Nephron progenitor cell (in vitro differentiated cells): ENCODE measurements at regions not wholly inside any gene's neighbourhood (a gene's known extent, or its start where the extent isn't known, plus 50 kb on each side); places are given as distances from the start of the nearest gene placed in this dataset.

Source experiments
- DNase-seq: peaks from one replicate; pipeline ENCODE4 v3.0.0; 2021
- H3K27ac Mint-ChIP-seq: 2 replicates; pipeline ENCODE4 v1.8.0; 2021; ENCODE audit warnings: mild to moderate bottlenecking, moderate library complexity, mixed read lengths
- H3K27me3 Mint-ChIP-seq: 2 replicates; pipeline ENCODE4 v1.8.0; 2021; ENCODE audit warnings: mild to moderate bottlenecking, low read depth, mixed read lengths; ENCODE audit not compliant: poor library complexity
- H3K36me3 Mint-ChIP-seq: 2 replicates; pipeline ENCODE4 v1.8.0; 2021; ENCODE audit warnings: low read depth, mixed read lengths
- H3K4me1 Mint-ChIP-seq: 2 replicates; pipeline ENCODE4 v1.8.0; 2021; ENCODE audit warnings: mixed read lengths
- H3K4me3 Mint-ChIP-seq: 2 replicates; pipeline ENCODE4 v1.8.0; 2021; ENCODE audit warnings: mild to moderate bottlenecking, moderate library complexity, mixed read lengths
- H3K9me3 Mint-ChIP-seq: 2 replicates; pipeline ENCODE4 v1.8.0; 2021; ENCODE audit warnings: mild to moderate bottlenecking, moderate library complexity, mixed read lengths
- TF ChIP-seq, protein P1 (sequence below): fragments of 200-600 bp; sonication (generic); IDR thresholded peaks from 2 replicates; pipeline ENCODE4 v1.5.0; 2021; ENCODE audit warnings: antibody characterized with exemption

DNA sequence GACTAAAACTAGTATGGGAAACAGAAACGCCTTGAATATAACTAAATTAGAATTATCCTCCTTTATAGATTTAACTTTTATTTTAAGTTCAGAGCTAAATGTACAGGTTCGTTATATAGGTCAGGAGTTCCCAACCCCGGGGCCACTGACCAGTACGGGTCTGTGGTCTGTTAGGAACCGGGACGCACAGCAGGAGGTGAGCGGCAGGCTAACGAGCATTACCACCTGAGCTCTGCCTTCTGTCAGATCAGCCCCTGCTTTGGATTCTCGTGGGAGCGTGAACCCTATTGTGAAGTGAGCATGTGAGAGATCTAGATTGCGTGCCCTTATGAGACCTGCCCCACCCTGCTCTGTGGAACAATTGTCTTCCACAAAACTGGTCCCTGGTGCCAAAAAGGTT lies 51.0 kb downstream of the FAT4 start:
- TF ChIP-seq, protein P1, sequence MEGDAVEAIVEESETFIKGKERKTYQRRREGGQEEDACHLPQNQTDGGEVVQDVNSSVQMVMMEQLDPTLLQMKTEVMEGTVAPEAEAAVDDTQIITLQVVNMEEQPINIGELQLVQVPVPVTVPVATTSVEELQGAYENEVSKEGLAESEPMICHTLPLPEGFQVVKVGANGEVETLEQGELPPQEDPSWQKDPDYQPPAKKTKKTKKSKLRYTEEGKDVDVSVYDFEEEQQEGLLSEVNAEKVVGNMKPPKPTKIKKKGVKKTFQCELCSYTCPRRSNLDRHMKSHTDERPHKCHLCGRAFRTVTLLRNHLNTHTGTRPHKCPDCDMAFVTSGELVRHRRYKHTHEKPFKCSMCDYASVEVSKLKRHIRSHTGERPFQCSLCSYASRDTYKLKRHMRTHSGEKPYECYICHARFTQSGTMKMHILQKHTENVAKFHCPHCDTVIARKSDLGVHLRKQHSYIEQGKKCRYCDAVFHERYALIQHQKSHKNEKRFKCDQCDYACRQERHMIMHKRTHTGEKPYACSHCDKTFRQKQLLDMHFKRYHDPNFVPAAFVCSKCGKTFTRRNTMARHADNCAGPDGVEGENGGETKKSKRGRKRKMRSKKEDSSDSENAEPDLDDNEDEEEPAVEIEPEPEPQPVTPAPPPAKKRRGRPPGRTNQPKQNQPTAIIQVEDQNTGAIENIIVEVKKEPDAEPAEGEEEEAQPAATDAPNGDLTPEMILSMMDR, result no peak
- Mint-ChIP-seq H3K9me3 (no peaks in the 10 kb centered on the region), H3K27ac (no peak overlapping the region), H3K4me1 (no peaks in the 10 kb centered on the region), H3K36me3 (no peaks in the 10 kb centered on the region), H3K4me3 (no peak overlapping the region), H3K27me3 (no peaks in the 10 kb centered on the region)
- DNase-seq, result no peak

GRCh38 chr4:125368146-125368545 lies 53.4 kb downstream of the FAT4 start:
- Mint-ChIP-seq H3K36me3 (no peaks in the 10 kb centered on the region), H3K27ac (no peak overlapping the region), H3K4me3 (no peak overlapping the region), H3K9me3 (no peaks in the 10 kb centered on the region), H3K4me1 (no peaks in the 10 kb centered on the region), H3K27me3 (peaks cover 3% of the 10 kb centered on the region)
- TF ChIP-seq, protein P1, result no peak
- no peak for DNase-seq

DNA sequence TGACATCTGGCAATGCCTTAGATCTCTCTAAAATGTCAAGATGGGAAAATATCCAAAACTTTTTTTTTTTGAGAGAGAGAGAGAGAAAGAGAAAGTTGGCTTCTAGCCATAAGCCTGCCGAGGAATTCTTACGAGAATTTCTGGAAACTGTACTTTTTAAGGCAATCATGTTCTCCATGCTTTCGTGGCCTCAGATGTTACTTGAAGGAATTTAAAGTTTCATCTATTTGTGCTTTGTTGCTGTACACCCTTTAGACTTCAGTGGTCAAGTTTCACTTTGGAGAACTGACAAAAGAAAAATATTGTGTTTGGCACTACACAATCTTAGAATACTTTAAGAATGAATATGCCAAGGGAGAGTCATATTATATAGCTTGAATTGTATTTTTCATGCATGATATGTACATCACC lies 53.9 kb downstream of the FAT4 start:
- TF ChIP-seq, protein P1, result no peak
- Mint-ChIP-seq H3K9me3 (no peaks in the 10 kb centered on the region), H3K4me1 (no peaks in the 10 kb centered on the region), H3K27ac (no peak overlapping the region), H3K36me3 (no peaks in the 10 kb centered on the region), H3K27me3 (peaks cover 3% of the 10 kb centered on the region), H3K4me3 (no peak overlapping the region)
- no peak for DNase-seq

- TF ChIP-seq, protein P1, result no peak
- Mint-ChIP-seq H3K4me3 (no peak overlapping the region), H3K4me1 (no peaks in the 10 kb centered on the region), H3K36me3 (no peaks in the 10 kb centered on the region), H3K27ac (no peak overlapping the region), H3K27me3 (peaks cover 3% of the 10 kb centered on the region), H3K9me3 (no peaks in the 10 kb centered on the region)
- no peak for DNase-seq
Observed at GRCh38 chr4:125369098-125369497, 54.3 kb downstream of the FAT4 start.

DNA sequence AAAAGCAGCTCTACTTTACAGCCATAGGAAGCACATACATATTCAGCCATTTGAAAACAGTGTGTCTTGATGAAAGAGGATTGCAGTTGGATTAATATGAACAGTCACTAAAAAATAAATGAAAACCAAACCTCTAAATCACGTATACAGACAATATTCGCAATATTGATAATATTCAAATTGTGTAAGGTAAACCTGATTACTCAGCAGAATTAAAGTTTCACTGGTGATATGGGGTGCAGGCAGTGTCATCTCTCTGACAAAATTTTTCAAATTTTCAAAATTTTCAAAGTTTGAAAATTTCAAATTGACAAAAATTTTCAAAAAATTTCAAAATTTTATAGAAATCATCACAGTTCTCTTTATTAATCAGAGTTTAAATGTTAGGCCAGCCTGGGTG lies 55.7 kb downstream of the FAT4 start:
- TF ChIP-seq, protein P1, result no peak
- H3K4me1 Mint-ChIP-seq, result no peaks in the 10 kb centered on the region
- no peaks in the 10 kb centered on the region for H3K36me3 Mint-ChIP-seq
- H3K9me3 Mint-ChIP-seq, result no peaks in the 10 kb centered on the region
- peaks cover 3% of the 10 kb centered on the region for H3K27me3 Mint-ChIP-seq
- no peak overlapping the region for H3K27ac Mint-ChIP-seq
- H3K4me3 Mint-ChIP-seq, result no peak overlapping the region
- no peak for DNase-seq

GRCh38 chr4:125382995-125383394 lies 68.2 kb downstream of the FAT4 start:
- no peak for DNase-seq
- Mint-ChIP-seq H3K27ac (no peak overlapping the region), H3K36me3 (no peaks in the 10 kb centered on the region), H3K4me3 (no peak overlapping the region), H3K27me3 (no peaks in the 10 kb centered on the region), H3K9me3 (no peaks in the 10 kb centered on the region), H3K4me1 (no peaks in the 10 kb centered on the region)
- TF ChIP-seq, protein P1, result no peak
